ENCODE measurements at regions not wholly inside any gene's neighbourhood (a gene's known extent, or its start where the extent isn't known, plus 50 kb on each side); places are given as distances from the start of the nearest gene placed in this dataset.

GRCh38 chr7:53965716-53966115, 576.5 kb upstream of the VSTM2A start:
- DNase-seq (ENCODE audit: low read depth in 2 of 2) = no peak

GRCh38 chr7:53983480-53983879, 558.7 kb upstream of the VSTM2A start:
- no peak for DNase-seq (ENCODE audit: low read depth in 2 of 2)

DNA sequence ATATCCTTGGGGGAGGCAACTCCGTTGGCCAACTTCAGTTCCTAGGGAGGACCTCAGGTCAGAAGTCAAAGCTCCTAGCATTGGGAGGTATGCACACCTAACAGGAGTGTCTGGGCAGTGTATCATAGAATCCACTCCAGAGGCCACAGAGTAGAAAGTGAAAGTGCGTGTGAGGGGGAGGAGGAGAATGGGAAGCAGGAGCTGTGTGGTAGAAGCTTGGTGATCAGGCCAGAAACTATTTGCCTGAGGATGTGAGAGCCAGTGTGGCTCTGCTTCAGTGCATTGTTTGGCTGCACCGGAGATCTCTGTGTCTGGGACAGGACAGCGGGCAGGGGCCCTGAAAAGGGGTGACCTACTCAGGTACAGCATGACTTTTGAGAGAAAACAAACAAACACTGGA, 557.4 kb upstream of the VSTM2A start:
- no peak for DNase-seq (ENCODE audit: low read depth in 2 of 2)

- no peak for DNase-seq (ENCODE audit: low read depth in 2 of 2)
Observed at GRCh38 chr7:53988376-53988775, 553.8 kb upstream of the VSTM2A start.

DNA sequence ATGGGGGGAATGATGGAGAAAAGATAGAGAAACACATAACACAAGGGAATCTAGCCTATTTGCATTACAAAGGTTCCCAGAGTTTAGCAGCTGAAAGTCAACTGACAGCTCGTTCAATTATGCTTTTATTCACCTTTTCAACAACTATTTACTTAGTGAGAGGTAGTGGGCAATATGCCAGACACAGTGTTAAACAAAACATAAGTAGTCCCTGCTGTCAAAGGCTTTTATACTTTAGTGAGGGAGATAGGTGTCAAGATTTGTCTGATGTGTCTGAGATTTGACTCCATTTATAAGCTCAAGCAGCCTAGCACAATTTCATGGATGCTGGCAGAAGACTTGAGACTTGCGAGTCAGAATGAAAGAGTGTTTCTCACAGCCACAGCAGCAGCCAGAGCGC, 549.0 kb upstream of the VSTM2A start:
- no peak for DNase-seq (ENCODE audit: low read depth in 2 of 2)

GRCh38 chr7:53996876-53997275, 545.3 kb upstream of the VSTM2A start:
- no peak for DNase-seq (ENCODE audit: low read depth in 2 of 2)

- no peak for DNase-seq (ENCODE audit: low read depth in 2 of 2)
Observed at GRCh38 chr7:54014765-54015164, 527.4 kb upstream of the VSTM2A start.

DNA sequence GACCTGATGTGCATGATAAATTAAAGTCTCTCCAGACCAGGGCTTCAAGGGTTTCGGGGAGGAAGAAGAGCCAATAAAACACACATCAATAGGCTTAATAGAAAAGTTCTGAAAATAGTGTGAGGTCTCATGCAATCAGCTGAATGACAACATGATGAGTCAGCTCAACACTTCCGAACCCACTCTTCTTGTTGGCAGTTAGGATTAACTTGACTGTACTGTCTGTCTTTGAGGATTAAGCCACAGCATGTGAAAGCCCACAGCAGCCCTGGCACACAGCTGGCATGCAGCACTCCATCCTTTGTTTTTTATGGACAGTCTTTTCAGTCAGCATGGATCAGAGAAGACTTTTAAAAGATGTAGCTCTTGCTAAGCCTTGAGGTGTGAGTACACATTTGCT, 526.9 kb upstream of the VSTM2A start:
- DNase-seq (ENCODE audit: low read depth in 2 of 2) = no peak

DNA sequence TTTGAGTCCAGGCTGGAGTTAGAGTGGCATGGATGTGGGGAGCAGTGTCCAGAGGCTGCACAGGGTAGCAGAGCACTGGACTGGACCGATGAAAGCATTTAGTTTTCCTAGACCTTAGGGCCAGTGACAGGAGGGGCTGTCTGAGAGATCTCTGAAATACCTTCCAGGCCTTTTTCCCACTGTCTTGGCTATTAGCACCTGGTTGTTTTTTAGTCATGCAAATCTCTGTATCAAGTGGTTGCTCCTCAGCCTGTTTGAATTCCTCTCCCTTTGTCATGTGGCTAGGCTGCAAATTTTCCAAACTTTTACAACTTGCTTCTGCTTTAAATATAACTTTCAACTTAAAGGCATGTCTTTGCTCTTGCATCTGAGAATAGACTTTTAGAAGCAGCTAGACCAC, 504.3 kb upstream of the VSTM2A start:
- no peak for DNase-seq (ENCODE audit: low read depth in 2 of 2)

DNA sequence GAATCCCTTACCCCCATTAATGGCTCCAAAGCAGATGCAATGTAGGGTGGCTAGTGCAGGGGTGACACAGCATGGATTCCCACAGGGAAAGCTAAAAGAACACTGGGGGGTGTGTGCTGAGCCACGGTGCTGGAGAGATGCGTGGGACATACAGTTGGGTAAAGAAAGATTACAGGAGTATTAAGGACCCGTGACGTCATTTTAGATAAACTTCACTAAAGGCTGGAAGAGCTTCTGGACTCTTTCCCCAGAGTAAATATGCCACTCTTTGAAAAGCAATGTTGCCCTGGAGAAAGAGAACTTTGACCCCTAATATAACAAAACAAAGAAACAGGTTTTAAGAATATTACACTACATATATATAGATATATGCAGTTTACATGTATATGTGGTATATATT, 481.5 kb upstream of the VSTM2A start:
- DNase-seq (ENCODE audit: low read depth in 2 of 2) = no peak

DNA sequence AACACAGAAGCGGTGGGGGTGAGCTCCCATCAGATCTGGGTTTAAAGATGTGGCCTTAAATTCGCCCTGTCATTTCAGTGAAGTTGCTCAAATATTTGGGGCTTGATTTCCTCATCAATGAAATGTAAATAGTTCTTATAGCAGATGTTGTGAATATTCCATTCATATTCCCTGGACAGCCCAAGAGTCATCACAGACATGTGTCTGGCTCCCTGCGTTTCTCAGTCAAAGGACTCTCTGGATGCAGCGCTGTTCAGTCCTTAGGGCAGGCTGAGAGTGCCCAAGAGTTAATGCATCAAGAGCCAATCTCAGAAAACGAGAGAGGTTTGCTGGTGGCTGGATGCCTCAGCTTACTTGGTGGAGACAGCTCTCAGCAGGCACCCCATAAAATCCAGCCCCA, 475.5 kb upstream of the VSTM2A start:
- DNase-seq (ENCODE audit: low read depth in 2 of 2) = no peak

- no peak for DNase-seq (ENCODE audit: low read depth in 2 of 2)
Observed at GRCh38 chr7:54069843-54070242, 472.3 kb upstream of the VSTM2A start.

DNA sequence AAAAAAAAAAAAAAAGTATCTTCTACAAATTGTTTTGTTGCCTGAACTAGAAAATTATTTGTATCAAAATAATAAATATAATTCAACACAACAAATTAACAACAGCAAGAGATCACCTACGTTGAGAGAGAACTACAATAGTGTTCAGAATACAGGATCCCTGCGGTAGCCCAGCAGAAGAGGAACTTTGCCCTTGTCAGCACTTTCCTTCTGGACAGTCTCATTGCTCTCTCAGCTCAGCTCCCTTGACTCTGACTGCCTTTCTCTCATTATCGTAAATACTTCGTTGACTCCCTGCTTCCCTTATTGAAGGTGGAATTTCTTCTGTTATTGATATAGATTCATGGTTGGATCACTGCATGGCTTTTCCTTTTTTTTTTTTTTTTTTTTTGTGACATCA, 469.5 kb upstream of the VSTM2A start:
- no peak for DNase-seq (ENCODE audit: low read depth in 2 of 2)

DNA sequence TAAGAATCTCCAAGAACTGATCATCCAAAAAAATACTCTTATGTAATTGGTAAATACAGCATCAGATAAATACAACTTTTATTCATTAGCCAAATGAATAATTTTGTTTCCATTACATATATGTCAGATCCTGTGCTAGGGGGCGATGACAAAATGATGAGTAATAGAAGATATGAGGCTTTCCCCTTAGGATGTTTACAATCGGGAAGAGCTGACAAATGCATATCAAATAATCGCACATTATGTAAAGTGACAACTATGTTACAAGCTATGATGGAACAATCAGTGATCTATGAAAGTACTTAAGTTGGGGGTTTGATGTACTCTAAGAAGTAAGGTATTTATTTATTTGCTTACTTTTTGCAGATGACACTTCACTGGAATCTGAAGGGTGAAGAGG, 465.6 kb upstream of the VSTM2A start:
- no peak for DNase-seq (ENCODE audit: low read depth in 2 of 2)

DNA sequence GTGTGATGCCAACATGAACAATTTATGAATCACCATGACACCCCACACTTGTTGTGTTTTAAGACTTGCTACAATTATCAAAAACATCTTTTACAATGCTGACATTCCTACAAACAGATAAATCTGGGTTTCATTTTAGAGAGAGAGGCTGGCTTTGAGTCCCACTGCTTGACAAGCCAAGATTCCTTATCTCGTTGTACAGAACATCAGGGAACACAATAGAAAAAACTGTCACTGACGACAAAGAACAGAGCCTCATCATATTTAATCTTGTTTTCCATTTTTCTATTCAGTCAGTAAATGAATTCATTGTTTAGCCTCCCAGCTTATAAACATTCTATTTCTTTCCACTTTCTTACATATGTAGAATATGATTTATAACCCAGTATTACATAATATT, 461.6 kb upstream of the VSTM2A start:
- DNase-seq (ENCODE audit: low read depth in 2 of 2) = no peak

GRCh38 chr7:54080971-54081370, 461.2 kb upstream of the VSTM2A start:
- no peak for DNase-seq (ENCODE audit: low read depth in 2 of 2)

DNA sequence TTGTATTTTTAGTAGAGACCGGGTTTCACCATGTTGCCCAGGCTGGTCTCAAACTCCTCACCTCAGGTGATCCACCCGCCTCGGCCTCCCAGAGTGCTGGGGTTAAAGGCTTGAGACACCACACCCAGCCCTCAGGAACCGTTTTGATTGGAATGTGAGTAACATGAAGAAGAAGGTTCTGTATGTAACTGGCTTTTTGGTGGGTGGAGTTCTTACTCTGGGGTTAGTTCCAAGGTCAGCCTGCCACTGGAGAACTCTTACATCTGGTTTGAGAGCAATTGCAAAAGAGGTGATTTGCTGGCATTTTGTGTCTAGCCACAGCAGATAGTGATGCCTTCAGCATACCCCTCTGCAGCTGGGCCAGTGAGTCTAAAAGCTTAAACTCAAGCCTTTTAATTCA, 457.8 kb upstream of the VSTM2A start:
- DNase-seq (ENCODE audit: low read depth in 2 of 2) = no peak

DNA sequence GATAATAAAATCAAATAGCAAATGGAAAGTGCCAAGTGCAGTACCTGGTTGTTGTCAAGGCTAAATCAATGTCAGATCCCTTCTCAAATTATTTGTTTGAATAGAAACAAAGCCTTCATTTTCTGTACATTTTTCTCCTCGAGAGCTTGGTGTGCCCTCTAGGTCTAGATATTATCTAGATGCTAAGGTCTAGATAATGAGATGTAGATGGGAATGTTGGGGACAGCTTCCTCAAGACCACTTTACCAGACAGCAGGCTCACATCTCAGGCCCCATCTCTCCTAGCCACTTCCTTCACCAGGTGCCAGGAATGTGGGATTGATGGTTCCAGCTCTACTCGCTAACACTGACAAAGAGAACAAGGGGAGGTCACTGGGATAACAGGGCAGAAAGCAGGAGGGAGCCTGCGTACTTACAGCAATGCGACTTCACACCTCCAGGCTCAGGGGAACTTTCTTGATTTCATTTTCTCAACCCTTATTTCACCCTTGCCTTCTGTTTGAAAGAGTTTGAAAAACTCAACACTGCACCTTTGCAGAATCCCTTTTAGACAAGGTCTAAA, 451.4 kb upstream of the VSTM2A start:
- no peak for DNase-seq (ENCODE audit: low read depth in 2 of 2)

DNA sequence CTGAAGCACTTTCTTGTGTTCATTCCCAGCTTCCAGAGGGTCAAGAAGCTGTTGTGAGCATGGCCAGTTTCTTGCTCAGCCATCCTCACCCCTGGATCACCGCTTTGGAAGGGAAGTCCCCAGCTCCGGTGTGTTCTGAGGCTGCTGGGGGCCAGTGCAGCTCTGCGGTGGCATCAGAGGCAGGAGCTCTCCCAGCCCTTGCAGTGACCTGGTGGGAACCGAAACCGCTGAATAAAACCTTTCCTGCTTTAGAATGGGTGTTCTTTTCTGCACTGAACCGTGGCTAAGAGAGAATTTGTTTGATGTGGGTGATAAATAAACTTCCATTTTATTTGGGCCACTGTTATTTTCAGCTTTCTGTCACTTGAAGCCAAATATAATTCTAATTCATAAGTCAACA, 450.9 kb upstream of the VSTM2A start:
- no peak for DNase-seq (ENCODE audit: low read depth in 2 of 2)

DNA sequence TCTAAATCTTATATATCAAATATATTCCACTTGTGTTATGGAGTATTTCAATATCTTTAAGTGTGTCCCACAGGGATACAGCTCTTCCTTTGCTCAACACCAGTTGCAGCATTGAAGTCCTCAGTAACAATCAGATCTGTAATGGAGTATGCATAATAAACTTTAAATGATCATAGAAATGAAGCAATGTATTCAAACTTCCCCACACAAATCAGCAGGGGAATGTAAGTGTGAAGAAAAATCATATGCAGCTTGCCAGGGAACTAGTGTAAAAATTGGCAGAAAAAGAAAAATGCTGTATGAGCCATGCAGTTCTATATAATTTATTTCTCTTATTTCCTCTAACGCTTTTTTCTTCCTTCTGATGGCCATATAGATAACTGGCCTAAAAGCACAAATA, 444.3 kb upstream of the VSTM2A start:
- no peak for DNase-seq (ENCODE audit: low read depth in 2 of 2)

GRCh38 chr7:54109501-54109900, 432.7 kb upstream of the VSTM2A start:
- DNase-seq (ENCODE audit: low read depth in 2 of 2) = no peak

DNA sequence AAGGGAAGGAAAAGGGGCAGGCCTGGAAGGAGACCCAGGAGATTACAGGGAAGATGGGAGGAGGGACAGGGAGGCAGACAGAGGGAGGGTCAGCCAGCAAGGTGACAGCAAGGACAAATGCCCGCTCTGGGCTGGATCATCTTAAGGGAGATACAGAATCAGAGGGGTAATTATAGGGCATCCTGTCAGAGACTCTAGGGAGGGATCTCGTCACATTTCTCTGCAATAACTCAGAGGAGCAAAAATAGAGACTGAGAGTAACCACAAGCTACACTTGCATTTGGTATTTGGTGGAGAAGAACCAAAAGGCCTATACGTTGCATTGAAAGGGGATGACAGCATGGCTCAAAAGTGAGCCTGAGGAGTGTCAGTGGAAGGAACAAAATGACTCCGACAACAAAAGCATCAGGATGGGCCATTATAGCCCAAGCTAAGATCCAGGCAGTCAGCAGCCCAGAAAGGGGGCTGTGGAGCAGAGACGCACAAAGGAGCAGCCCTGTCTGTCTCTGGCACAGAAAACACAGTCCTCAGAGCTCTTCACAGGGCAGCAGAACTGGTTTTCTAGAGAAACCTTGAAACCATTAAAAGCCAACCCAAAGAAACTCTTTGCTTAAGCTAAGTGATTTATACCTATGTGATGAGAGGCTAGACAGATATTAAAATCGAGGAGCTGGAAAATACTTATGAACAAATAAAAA, 430.2 kb upstream of the VSTM2A start:
- DNase-seq (ENCODE audit: low read depth in 2 of 2) = no peak

DNA sequence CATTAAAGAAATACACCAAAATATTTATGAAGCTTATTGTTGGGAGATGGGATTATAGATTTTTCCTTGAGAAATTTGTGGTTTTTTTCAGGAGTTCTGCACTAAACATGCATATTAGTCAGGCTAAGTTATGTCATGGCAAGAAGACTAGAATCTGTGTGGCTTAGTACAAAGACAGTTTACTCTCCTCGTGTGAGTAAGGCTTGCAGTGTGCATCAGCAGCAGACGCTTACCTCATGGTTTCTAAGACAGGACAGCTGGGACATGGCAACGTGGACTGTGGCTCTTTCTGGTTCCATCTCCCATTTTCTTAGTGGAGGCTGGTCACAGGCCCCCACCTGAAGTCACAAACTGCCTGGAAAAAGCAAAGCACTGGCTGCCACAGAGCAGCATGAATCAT, 429.6 kb upstream of the VSTM2A start:
- DNase-seq (ENCODE audit: low read depth in 2 of 2) = no peak
